GM18858 (cell line): ENCODE measurements at regions not wholly inside any gene's neighbourhood (a gene's known extent, or its start where the extent isn't known, plus 50 kb on each side); places are given as distances from the start of the nearest gene placed in this dataset.
"Not testable (repeated sequence)": the region's sequence is repeated elsewhere in the genome, so short reads cannot be mapped to it uniquely, and the experiment has no call there.

Experiments used
- ATAC-seq: cut with Tn5 transposase; IDR thresholded peaks from one replicate; pipeline ENCODE4 v1.9.1; 2021; ENCODE audit not compliant: unreplicated experiment

DNA sequence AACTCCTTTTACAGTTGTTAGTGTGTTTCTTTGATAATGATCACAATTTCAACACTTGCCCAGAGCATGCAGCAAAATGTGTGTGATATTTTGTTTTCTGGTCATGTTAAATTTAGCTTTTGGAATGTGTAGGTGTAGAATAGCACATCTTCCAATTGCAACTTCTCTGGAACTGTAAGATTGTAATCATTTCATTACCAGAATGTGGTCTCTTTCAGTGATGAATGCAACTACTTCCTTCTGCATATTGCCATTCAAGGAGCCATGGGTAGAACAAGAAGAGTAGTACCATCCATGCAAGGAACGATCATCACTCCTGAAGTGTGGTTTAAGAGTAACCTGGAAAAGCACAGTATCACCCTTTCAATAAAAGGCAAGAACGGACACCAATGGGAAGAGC, 548.8 kb upstream of the ZNF804A start:
- ATAC-seq: no peak

DNA sequence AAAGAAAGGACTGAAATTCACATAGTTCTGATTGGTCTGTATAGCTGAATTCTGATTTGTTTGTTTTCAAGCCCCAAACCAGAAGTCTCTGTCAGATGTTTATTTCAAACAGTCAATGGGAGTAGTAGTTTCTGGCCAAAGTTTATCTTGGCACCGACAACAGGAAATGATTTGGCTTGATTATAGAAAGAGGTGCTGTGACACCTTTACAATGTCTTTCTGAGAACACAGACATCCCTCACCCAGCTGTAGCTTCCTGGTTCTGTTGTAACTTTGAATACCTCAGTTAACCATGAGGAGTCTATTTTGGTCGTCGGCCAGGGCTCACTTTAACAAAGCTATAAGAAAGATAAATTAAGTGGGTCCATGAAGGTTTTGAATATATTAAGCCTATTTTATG, 545.0 kb upstream of the ZNF804A start:
- no peak for ATAC-seq

DNA sequence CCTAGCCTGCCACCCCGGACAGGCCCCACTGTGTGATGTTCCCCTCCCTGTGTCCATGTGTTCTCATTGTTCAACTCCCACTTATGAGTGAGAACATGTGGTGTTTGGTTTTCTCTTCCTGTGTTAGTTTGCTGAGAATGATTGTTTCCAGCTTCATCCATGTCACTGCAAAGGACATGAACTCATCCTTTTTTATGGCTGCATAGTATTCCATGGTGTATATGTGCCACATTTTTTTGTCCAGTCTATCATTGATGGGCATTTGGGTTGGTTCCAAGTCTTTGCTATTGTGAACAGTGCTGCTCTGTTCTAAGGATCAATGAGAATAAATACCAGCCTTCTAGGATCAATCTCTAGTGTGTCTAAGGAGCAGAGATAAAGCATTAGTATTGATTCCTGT, 543.9 kb upstream of the ZNF804A start:
- not testable (repeated sequence) for ATAC-seq

DNA sequence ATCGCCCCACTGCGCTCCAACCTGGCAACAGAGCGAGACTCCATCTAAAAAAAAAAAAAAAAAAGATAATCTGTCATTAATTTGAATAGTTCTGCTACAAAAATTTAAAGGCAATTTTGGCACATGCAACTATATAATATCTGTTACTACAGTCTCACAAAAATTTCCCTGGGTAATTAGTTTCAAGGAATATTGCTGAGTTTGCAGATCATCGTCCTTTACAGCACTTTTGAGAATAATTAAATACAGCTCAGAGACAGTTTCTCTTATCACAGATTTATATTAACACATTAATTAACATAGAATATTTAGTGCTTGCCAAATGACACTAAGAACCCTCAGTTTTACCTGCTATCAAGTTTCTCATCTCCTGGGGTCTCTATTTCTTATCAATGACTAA, 540.4 kb upstream of the ZNF804A start:
- no peak for ATAC-seq

DNA sequence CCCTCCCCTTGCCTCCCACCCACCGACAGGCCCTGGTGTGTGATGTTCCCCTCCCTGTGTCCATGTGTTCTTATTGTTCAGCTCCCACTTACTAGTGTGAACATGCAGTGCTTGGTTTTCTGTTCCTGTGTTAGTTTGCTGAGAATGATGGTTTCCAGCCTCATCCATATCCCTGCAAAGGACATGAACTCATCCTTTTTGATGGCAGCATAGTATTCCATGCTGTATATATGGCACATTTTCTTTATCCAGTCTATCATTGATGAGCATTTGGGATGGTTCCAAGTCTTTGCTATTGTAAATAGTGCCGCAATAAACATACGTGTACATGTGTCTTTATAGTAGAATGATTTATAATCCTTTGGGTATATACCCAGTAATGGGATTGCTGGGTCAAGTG, 538.1 kb upstream of the ZNF804A start:
- not testable (repeated sequence) for ATAC-seq

DNA sequence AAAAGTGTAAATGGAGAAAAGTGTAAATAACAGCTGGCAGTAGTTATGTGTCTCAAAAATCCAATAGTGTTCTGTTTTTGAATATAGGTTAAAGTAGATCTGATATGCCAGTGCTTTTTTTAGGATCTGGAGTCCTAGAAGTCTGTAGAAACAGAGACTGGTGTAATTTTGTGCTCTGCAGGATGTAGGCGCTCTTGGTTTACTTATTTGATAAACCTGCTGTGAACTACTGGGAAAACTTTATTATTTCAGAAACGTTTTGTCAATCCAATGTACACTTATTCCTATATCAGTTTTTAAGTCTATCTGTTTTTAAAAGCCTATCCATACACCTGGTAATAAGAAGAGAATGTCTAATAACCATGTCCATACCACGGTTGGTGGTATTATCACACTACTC, 530.8 kb upstream of the ZNF804A start:
- ATAC-seq: no peak

DNA sequence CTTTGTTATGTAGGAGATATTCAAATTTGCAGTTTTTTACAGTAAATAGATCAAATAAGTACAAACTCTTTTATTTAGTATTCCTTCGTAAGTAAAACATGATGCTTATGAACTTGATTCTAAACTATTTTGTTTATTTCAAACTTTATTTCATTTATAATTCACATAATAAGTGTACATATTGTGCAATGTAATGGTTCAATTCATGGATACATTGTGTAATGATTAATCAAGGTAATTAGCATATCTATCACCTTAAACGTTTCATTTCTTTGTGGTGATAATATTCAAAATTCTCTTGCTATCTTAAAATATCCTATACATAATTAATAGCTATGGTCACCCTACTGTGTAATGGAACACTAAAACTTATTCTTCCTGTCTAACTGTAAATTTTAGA, 525.9 kb upstream of the ZNF804A start:
- ATAC-seq: no peak

DNA sequence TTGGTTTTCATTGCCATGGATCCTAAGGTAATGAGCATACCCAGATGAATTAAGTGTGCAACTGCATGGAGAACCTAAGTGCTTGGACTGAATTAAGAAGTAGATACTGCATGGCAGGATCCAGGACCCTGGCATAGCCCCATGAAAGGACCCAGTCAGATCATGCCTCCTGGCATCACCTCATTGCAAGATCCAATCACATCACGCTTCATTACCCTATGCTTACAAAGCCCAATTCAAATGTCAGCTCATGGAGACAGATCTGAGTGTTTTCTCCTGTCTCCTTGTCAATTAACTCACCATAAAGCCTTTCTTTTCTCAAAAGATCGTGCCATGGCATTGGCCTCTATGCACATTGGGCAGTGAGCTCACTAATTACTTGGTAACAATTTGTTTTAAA, 519.8 kb upstream of the ZNF804A start:
- ATAC-seq: no peak

DNA sequence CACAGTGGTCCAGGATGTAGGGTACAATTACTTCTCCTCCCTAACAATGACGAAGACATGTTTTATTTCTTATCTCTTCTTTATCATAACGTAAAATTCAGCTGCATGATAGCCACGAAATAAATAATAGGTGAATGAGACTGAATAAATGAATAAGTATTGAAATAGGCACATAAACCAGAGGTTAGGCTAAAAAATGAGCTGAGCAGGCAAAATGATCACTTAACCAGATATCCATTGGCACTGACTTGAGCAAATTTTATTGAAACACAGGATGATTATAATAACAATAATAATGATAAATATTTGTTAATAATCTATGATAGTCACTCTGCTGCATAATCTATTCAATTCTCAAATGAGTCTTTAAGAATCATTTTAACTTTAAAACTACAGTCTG, 506.9 kb upstream of the ZNF804A start:
- ATAC-seq: no peak

DNA sequence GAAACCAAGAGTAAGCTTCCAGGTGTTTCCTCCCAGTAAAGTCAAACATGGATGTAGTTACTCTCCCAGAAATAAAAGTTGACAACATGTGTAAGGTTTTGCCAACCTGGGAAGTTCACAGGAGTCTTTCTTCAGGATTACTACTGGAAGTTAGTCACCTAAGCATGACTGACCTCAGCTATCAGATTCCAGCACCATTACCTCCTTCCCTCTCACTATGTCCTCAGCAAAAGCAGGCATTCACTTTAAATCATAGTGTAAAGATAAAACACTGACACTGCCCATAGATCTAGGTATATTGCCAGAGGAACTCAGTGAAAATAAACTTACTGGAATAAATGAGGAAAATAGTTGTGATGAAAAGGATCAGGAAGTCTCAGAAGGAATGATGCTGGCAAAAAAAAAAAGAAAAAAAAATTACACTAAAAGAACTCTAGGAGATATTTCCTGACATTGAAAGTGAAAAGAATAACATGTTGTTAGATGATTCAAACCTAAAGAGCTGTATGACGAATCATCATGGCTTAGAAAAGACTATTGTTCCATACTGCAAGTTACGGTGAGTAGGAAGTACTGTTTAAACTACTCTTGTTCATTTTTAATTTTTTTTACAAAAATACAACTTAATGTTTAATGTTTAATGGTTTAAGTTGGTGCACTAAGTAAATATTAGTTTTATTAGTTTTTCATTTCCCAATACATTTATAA, 484.5 kb upstream of the ZNF804A start:
- ATAC-seq: peak; percentile 66

DNA sequence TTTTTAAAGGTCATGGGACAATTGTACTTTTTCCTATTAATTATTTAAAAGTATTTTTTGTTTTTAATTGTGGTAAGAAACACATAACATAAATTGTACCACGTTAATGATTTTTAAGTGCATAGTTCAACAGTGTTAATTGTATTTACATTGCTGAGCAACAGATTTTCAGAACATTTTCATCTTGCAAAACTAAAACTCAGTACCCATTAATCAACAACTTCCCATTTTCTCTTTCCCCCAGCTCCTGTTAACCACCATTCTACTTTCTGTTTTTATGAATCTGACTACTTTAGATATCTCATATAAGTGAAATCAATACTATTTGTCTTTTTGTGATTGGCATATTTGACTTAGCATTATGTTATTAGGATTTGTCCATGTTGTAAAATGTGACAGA, 483.9 kb upstream of the ZNF804A start:
- ATAC-seq: peak; percentile 35

DNA sequence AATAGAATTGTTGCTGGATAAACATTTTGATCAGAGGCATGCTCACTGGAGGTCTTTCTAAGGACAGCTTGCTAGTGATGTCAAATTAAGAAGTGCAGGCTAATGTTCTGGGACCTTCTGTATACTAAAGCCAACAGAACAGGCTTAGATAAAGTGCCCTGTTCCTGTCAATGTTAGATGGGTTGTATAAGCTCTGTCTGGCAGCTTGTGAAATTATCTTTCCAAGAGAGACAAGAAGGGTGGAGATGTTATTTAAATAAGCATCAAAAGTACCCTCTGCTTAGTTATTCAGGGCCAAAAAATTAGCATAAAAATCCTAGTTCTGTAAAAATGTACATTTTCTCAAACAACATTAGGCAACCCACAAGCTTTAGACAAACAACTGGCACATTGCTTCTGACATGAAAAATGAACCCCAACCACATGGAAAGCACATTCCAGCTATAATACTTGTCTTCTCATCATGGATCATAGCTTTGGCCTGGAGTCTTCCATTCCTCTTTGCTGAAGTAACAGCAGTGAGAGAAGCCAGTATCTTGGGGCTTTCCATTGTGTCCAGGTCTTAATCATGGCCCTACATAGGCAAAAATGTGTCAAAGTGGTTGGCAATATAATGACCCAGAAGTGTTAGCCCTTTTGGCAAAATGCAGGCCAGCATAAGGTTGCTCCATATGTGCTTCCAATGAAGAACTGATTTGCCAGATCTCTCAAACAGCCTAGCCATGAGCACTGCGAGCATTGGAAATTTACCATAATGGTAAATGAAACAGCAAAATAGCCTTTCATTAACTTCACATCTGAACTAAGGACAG, 478.1 kb upstream of the ZNF804A start:
- ATAC-seq: no peak

DNA sequence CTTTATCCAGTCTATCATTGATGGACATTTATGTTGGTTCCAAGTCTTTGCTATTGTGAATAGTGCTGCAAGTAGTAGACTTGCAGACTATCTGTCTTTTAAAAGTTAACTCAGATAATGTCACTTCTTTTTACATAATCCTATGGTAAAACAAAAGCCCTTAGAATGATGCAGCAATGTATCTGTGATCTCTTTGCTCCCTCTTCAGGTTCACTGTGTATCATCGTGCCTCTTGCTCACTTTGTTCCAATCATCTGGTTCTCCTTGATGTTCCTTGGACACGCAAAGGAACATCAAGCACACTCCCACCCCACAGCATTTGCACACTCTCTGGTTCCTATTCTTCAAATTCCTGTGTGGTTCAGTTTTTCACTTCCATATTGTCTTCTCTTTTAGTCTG, 472.5 kb upstream of the ZNF804A start:
- no peak for ATAC-seq

DNA sequence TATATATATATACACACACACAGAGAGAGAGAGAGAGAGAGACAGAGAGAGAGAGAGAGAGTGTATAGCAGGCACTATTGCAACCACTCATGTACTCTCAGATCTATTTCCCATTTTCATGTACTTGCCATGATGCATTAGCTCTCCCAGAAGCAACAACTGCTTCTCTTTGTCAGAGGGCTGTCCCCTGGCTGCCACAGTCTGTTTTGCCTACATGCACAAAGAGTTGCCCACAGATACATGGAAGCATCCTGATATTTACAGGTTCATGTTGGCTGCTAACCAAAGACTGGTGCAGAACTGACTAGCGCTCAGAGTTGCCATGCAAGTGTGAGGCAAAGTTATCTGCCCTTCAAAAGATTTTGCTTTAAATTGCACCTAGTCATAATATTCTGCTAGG, 469.3 kb upstream of the ZNF804A start:
- ATAC-seq: no peak

DNA sequence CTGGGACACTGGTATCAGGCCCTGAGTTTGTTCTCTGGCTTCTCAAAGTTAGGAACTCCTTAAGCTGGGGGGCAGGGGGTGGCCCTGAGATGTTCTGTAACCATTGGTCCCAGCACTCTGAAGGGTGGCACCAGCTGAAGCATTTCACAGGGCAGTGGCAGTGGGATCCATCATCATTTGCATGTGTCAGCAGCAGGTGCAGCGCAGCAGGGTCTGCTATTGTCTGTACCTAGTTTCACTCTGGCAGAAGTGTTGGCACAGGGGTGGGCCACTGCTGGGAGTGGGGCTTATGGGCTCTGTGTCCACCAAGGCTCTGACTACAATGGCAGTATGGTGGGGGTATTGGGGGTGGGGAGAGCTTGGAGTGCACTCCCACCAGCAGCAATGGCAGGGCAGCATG, 460.4 kb upstream of the ZNF804A start:
- no peak for ATAC-seq

DNA sequence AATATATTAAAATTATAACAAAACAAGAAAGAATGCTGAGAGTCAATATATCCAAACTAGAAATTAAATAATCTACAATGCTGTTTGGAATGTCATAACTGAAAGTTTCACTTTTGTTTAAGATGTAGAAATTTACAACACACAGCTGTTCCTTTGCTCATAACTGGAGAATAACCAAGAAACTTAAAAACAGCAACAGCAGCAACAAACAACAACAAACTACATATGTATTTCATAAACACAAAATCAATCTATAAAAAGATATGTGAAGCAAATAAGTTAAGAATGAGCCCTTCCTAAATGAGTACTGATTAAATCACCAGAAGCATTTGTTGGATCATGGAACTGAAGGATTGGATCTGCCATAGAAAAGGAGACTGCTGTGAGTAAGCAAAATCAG, 456.5 kb upstream of the ZNF804A start:
- ATAC-seq: no peak

DNA sequence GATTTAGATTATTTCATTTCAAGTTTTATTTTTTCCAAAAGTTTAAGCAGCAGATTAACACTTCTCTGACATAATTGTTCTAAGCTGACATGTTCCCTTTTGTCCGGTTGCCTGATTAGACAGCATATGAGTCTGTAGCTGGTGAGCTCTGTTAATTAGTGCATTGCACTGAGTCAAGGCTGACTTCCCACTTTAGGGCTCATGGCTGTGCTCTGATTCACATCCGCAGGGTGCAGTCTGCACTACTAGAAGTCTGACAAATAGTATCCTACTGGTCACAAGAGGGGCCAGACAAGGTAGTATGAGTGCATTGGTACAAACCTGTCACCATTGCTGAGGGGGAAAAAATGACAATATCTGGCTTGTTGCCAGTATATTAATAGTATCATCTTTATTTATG, 443.9 kb upstream of the ZNF804A start:
- ATAC-seq: no peak

DNA sequence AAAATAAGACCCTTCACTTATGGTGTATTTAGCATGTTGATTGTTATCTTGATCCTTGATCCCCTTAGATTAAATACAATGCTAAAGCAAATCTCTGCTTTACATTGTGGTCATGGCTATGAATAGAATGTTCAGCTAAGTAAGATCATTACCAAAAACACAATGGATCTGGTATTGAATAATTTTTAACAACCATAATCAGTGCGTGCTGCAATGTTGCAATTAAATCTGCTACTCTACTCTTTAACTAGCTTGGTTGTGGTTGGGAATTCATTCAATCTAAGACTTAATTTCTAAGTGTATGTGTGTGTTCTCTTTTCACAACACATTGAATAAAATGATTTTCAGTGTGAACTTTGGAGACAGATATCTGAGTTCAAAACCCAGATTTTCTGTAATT, 442.5 kb upstream of the ZNF804A start:
- ATAC-seq: no peak

DNA sequence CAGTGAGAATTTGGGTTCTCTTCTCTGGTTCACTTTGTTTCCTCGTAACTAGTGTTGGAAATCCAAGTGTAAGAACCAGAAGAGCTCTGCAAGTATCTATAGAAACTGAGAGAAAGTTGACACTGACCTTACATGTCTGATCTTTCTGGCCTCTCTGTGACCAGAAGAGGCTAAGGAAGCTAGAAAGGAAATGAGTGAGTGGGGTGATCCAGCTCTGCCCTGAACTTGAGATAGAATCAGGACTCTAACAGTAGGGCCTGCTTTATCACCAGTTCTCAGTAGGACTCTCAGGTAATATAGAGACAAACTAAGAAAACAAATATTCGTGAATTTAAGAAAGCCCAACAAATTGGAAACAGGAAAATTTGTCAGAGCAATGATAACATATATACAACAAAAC, 441.2 kb upstream of the ZNF804A start:
- no peak for ATAC-seq

DNA sequence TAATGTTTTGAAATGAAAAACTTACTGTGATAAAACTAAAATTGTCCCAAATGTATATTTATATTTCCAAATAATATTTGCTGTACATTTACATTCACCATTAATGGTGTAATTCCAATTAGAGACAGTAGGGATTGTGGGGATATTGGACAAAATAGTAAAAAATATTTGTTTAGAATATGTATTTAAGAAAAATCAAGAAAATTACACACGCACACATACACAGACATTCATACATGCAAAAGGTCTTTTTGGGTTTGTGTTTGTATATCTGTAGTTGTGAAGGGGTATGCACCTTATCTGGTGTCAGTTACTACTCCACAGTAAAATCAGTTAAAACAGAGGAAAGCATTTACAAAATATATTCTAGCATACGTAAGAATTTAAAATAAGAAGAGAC, 435.9 kb upstream of the ZNF804A start:
- no peak for ATAC-seq

DNA sequence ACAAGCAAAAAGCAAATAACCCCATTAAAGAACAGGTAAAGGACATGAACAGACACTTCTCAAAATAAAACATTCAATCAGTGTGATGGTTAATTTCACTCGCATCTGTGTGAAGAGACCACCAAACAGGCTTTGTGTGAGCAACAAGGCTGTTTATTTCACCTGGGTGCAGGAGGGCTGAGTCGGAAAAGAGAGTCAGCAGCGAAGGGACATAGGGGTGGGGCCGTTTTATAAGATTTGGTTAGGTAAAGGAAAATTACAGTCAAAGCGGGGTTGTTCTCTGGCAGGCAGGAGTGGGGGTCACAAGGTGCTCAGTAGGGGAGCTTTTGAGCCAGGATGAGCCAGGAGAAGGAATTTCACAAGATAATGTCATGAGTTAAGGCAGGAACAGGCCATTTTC, 429.5 kb upstream of the ZNF804A start:
- not testable (repeated sequence) for ATAC-seq

DNA sequence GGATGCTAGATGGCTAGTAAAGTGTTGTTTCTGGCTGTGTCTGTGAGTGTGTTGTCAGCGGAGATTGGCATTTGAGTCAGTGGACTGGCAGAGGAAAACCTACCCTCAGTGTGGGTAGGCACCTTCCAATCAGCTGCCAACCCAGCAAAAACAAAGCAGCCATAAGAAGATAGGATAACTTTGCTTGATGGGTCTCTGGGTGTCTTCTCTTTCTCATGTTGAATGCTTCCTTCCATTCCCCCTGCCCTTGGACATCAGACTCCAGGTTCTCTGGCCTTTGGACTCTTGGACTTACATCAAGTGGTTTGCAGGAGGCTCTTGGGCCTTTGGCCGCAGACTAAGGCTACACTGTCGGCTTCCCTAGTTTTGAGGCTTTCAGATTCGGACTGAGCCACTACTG, 429.0 kb upstream of the ZNF804A start:
- ATAC-seq: no peak
